ENCODE measurements at regions not wholly inside any gene's neighbourhood (a gene's known extent, or its start where the extent isn't known, plus 50 kb on each side); places are given as distances from the start of the nearest gene placed in this dataset.

GRCh38 chr12:115023279-115024265 lies 339.6 kb upstream of the TBX3 start:
- H3K36me3 ChIP-seq: no peaks in the 10 kb centered on the region
- H3K9me3 ChIP-seq: peaks cover 0 to 3% (median 0%) of the 10 kb centered on the region in 3 donors
- no peaks in the 10 kb centered on the region for H3K4me1 ChIP-seq
- intact Hi-C loops (cut with DNase I; ENCODE audit: low total_unique reads) (no loop called here), in situ Hi-C loops (cut with MboI; ENCODE audit: low sequenced_read_pairs in 4 of 4) (no loop called here)
- no peak overlapping the region for H3K27ac ChIP-seq
- DNase-seq: no peak
- no peak overlapping the region for H3K4me3 ChIP-seq
- H3K27me3 ChIP-seq: no peaks in the 10 kb centered on the region
- no peak for ATAC-seq
- no peak for TF ChIP-seq POLR2A (IDR thresholded peaks at IDR 0.05)
- no peak for TF ChIP-seq CTCF (IDR thresholded peaks at IDR 0.05 in 4 of 5, conservative IDR thresholded peaks at IDR 0.05 in 1 of 5)

DNA sequence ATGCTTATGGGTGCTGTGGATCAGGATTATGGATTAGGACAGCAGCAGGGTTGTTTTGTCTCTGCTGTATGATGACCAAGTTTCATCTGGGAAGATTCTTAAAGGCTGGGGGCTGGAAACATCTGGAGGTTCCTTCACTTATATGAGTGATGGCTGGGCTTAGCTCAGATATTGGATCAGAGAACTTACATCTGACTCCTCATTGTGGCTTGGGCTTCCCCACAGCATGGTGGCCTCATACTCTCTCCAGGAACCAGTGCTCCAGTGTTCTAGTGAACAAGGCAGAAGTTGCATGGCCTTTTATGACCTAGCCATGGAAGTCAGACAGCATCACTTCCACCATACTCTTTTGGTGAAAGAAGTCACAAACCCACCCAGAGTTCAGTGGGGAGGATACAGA lies 336.1 kb upstream of the TBX3 start:
- Histone ChIP-seq H3K4me1 (no peaks in the 10 kb centered on the region), H3K27me3 (no peaks in the 10 kb centered on the region), H3K27ac (no peak overlapping the region), H3K4me3 (no peak overlapping the region), H3K9me3 (peaks cover 0 to 3% (median 0%) of the 10 kb centered on the region in 3 donors), H3K36me3 (no peaks in the 10 kb centered on the region)
- DNase-seq: no peak
- no peak for TF ChIP-seq CTCF (IDR thresholded peaks at IDR 0.05 in 4 of 5, conservative IDR thresholded peaks at IDR 0.05 in 1 of 5)
- no peak for TF ChIP-seq POLR2A (IDR thresholded peaks at IDR 0.05)
- ATAC-seq: no peak
- in situ Hi-C loops (cut with MboI; ENCODE audit: low sequenced_read_pairs in 4 of 4): no loop called here
- intact Hi-C loops (cut with DNase I; ENCODE audit: low total_unique reads): no loop called here

- Histone ChIP-seq H3K27ac (no peak overlapping the region), H3K9me3 (peaks cover 0 to 3% (median 0%) of the 10 kb centered on the region in 3 donors), H3K4me3 (no peak overlapping the region), H3K36me3 (no peaks in the 10 kb centered on the region), H3K27me3 (peaks cover 0 to 2% (median 0%) of the 10 kb centered on the region in 3 donors), H3K4me1 (no peaks in the 10 kb centered on the region)
- in situ Hi-C loops (cut with MboI; ENCODE audit: low sequenced_read_pairs in 4 of 4) (no loop called here), intact Hi-C loops (cut with DNase I; ENCODE audit: low total_unique reads) (no loop called here)
- ATAC-seq: no peak
- DNase-seq: no peak
- TF ChIP-seq POLR2A (IDR thresholded peaks at IDR 0.05) (no peak), CTCF (IDR thresholded peaks at IDR 0.05 in 4 of 5, conservative IDR thresholded peaks at IDR 0.05 in 1 of 5) (no peak)
These were observed 333.4 kb upstream of the TBX3 start for GRCh38 chr12:115017346-115017745.

GRCh38 chr12:115013236-115013981 lies 329.4 kb upstream of the TBX3 start:
- ATAC-seq: peak in 1 of 2 donors; percentile 39
- TF ChIP-seq CTCF (IDR thresholded peaks at IDR 0.05 in 4 of 5, conservative IDR thresholded peaks at IDR 0.05 in 1 of 5) (no peak), POLR2A (IDR thresholded peaks at IDR 0.05) (no peak)
- Histone ChIP-seq H3K4me3 (no peak overlapping the region), H3K36me3 (no peaks in the 10 kb centered on the region), H3K4me1 (no peaks in the 10 kb centered on the region), H3K27ac (peak overlapping the region in 2 of 4 donors; percentile 21 to 57), H3K27me3 (peaks cover 0 to 2% (median 0%) of the 10 kb centered on the region in 3 donors), H3K9me3 (no peaks in the 10 kb centered on the region)
- DNase-seq: peak in 1 of 2 donors; percentile 10
- in situ Hi-C loops (cut with MboI; ENCODE audit: low sequenced_read_pairs in 4 of 4) (no loop called here), intact Hi-C loops (cut with DNase I; ENCODE audit: low total_unique reads) (no loop called here)

All from gastrocnemius medialis (tissue), 4 donors.